ENCODE measurements at regions not wholly inside any gene's neighbourhood (a gene's known extent, or its start where the extent isn't known, plus 50 kb on each side); places are given as distances from the start of the nearest gene placed in this dataset.
"Not testable (repeated sequence)": the region's sequence is repeated elsewhere in the genome, so short reads cannot be mapped to it uniquely, and the experiment has no call there.

- H3K27me3 Mint-ChIP-seq (ENCODE audit: low read depth, unreplicated experiment), result no peaks in the 10 kb centered on the region
- no peak overlapping the region for H3K4me3 Mint-ChIP-seq (ENCODE audit: unreplicated experiment)
- no peak overlapping the region for H2AFZ ChIP-seq (ENCODE audit: low read depth, low read length)
- FAIRE-seq (no peak), DNase-seq (ENCODE audit: low read depth) (no peak)
- no peak for TF ChIP-seq CTCF (IDR thresholded peaks at IDR 0.05; ENCODE audit: insufficient read depth, low read depth, low read length)
- no peak for TF ChIP-seq EZH2 (IDR thresholded peaks at IDR 0.05; ENCODE audit: insufficient read depth, low read length)
- peaks cover 14% of the 10 kb centered on the region for H3K9me3 Mint-ChIP-seq (ENCODE audit: unreplicated experiment)
- no peaks in the 10 kb centered on the region for H3K4me1 ChIP-seq (ENCODE audit: insufficient read depth, low read length)
- no peak overlapping the region for H3K27ac Mint-ChIP-seq (ENCODE audit: unreplicated experiment)
- no peak overlapping the region for H3K9ac ChIP-seq (ENCODE audit: low read length)
- no peaks in the 10 kb centered on the region for H3K36me3 ChIP-seq (ENCODE audit: insufficient read depth, low read length)
- H3K27ac ChIP-seq (ENCODE audit: low read depth, low read length), result no peak overlapping the region
- H3K79me2 ChIP-seq (ENCODE audit: insufficient read depth, low read length), result no peaks in the 10 kb centered on the region
- H3K36me3 Mint-ChIP-seq (ENCODE audit: low read depth, unreplicated experiment), result no peaks in the 10 kb centered on the region
- no peak overlapping the region for H3K4me3 ChIP-seq (ENCODE audit: insufficient read depth, low read depth, low read length)
- H4K20me1 ChIP-seq (ENCODE audit: insufficient read depth, low read length), result no peaks in the 10 kb centered on the region
- H3K4me2 ChIP-seq (ENCODE audit: low read length), result no peak overlapping the region
- H3K9me3 ChIP-seq (ENCODE audit: insufficient read depth, low read depth, low read length), result peaks cover 13% of the 10 kb centered on the region
- H3K4me1 Mint-ChIP-seq (ENCODE audit: low read depth, unreplicated experiment), result no peaks in the 10 kb centered on the region
- no peaks in the 10 kb centered on the region for H3K27me3 ChIP-seq (ENCODE audit: insufficient read depth, low read length)
These were observed 791.2 kb downstream of the TMEM121 start for GRCh38 chr14:106317593-106317992.

GRCh38 chr14:106318700-106319099 lies 792.3 kb downstream of the TMEM121 start:
- no peak for FAIRE-seq
- no peak for TF ChIP-seq CTCF (IDR thresholded peaks at IDR 0.05; ENCODE audit: insufficient read depth, low read depth, low read length)
- TF ChIP-seq EZH2 (IDR thresholded peaks at IDR 0.05; ENCODE audit: insufficient read depth, low read length), result no peak
- H3K27me3 ChIP-seq (ENCODE audit: insufficient read depth, low read length), result no peaks in the 10 kb centered on the region
- no peaks in the 10 kb centered on the region for H3K4me1 Mint-ChIP-seq (ENCODE audit: low read depth, unreplicated experiment)
- H3K36me3 Mint-ChIP-seq (ENCODE audit: low read depth, unreplicated experiment), result no peaks in the 10 kb centered on the region
- H3K4me1 ChIP-seq (ENCODE audit: insufficient read depth, low read length), result no peaks in the 10 kb centered on the region
- H2AFZ ChIP-seq (ENCODE audit: low read depth, low read length), result no peak overlapping the region
- DNase-seq (ENCODE audit: low read depth), result no peak
- no peaks in the 10 kb centered on the region for H3K27me3 Mint-ChIP-seq (ENCODE audit: low read depth, unreplicated experiment)
- H3K9me3 ChIP-seq (ENCODE audit: insufficient read depth, low read depth, low read length), result peaks cover 13% of the 10 kb centered on the region
- no peak overlapping the region for H3K4me2 ChIP-seq (ENCODE audit: low read length)
- no peak overlapping the region for H3K27ac Mint-ChIP-seq (ENCODE audit: unreplicated experiment)
- no peak overlapping the region for H3K4me3 ChIP-seq (ENCODE audit: insufficient read depth, low read depth, low read length)
- no peaks in the 10 kb centered on the region for H3K79me2 ChIP-seq (ENCODE audit: insufficient read depth, low read length)
- H3K27ac ChIP-seq (ENCODE audit: low read depth, low read length), result no peak overlapping the region
- H3K4me3 Mint-ChIP-seq (ENCODE audit: unreplicated experiment), result no peak overlapping the region
- no peak overlapping the region for H3K9ac ChIP-seq (ENCODE audit: low read length)
- no peaks in the 10 kb centered on the region for H3K36me3 ChIP-seq (ENCODE audit: insufficient read depth, low read length)
- no peaks in the 10 kb centered on the region for H4K20me1 ChIP-seq (ENCODE audit: insufficient read depth, low read length)
- H3K9me3 Mint-ChIP-seq (ENCODE audit: unreplicated experiment), result peaks cover 17% of the 10 kb centered on the region

GRCh38 chr14:106323970-106324369 lies 797.6 kb downstream of the TMEM121 start:
- not testable (repeated sequence) for H4K20me1 ChIP-seq (ENCODE audit: insufficient read depth, low read length); H3K36me3 ChIP-seq (ENCODE audit: insufficient read depth, low read length); DNase-seq (ENCODE audit: low read depth); H3K27ac Mint-ChIP-seq (ENCODE audit: unreplicated experiment); H3K27me3 ChIP-seq (ENCODE audit: insufficient read depth, low read length); H3K27me3 Mint-ChIP-seq (ENCODE audit: low read depth, unreplicated experiment); H3K4me1 Mint-ChIP-seq (ENCODE audit: low read depth, unreplicated experiment); H3K36me3 Mint-ChIP-seq (ENCODE audit: low read depth, unreplicated experiment); H3K4me3 ChIP-seq (ENCODE audit: insufficient read depth, low read depth, low read length); H3K27ac ChIP-seq (ENCODE audit: low read depth, low read length); H3K79me2 ChIP-seq (ENCODE audit: insufficient read depth, low read length); H3K4me1 ChIP-seq (ENCODE audit: insufficient read depth, low read length); H3K4me2 ChIP-seq (ENCODE audit: low read length); H3K9ac ChIP-seq (ENCODE audit: low read length); FAIRE-seq; H3K4me3 Mint-ChIP-seq (ENCODE audit: unreplicated experiment); H2AFZ ChIP-seq (ENCODE audit: low read depth, low read length); H3K9me3 ChIP-seq (ENCODE audit: insufficient read depth, low read depth, low read length)
- peaks cover 16% of the 10 kb centered on the region for H3K9me3 Mint-ChIP-seq (ENCODE audit: unreplicated experiment)
